H9 (cell line): ENCODE measurements at regions not wholly inside any gene's neighbourhood (a gene's known extent, or its start where the extent isn't known, plus 50 kb on each side); places are given as distances from the start of the nearest gene placed in this dataset.

Experiments
- DNase-seq: peaks from one replicate; pipeline ENCODE4 v3.0.0-alpha.2; 2017
- H2AFZ ChIP-seq: one replicate; pipeline ENCODE4 v1.6.1; 2013; ENCODE audit warnings: mild to moderate bottlenecking, low read length, control low read depth, moderate library complexity
- H2AK5ac ChIP-seq: 2 replicates; pipeline ENCODE4 v1.6.1; 2013; ENCODE audit warnings: low read length, control low read depth, mixed read lengths; ENCODE audit not compliant: insufficient read length
- H2BK120ac ChIP-seq: one replicate; pipeline ENCODE4 v1.6.1; 2013; ENCODE audit warnings: low read depth, mild to moderate bottlenecking, low read length, control low read depth, inconsistent platforms; ENCODE audit not compliant: poor library complexity, severe bottlenecking
- H2BK12ac ChIP-seq: 2 replicates; pipeline ENCODE4 v1.6.1; 2013; ENCODE audit warnings: low read length, control low read depth, mixed read lengths, low read depth; ENCODE audit not compliant: insufficient read length
- H2BK15ac ChIP-seq: 2 replicates; pipeline ENCODE4 v1.6.1; 2013; ENCODE audit warnings: low read depth, low read length, control low read depth
- H2BK20ac ChIP-seq: one replicate; pipeline ENCODE4 v1.6.1; 2013; ENCODE audit warnings: low read depth, mild to moderate bottlenecking, low read length, control low read depth, inconsistent platforms; ENCODE audit not compliant: poor library complexity, severe bottlenecking
- H2BK5ac ChIP-seq: 2 replicates; pipeline ENCODE4 v1.6.1; 2013; ENCODE audit warnings: low read length, control low read depth, mixed read lengths; ENCODE audit not compliant: insufficient read length
- H3K14ac ChIP-seq: 2 replicates; pipeline ENCODE4 v1.6.1; 2013; ENCODE audit warnings: low read length, control low read depth; ENCODE audit not compliant: insufficient read depth
- H3K18ac ChIP-seq: 2 replicates; pipeline ENCODE4 v1.6.1; 2013; ENCODE audit warnings: low read depth, mild to moderate bottlenecking, mixed read lengths, low read length, control low read depth; ENCODE audit not compliant: insufficient read length
- H3K23ac ChIP-seq: 2 replicates; pipeline ENCODE4 v1.6.1; 2013; ENCODE audit warnings: low read length, control low read depth, mixed read lengths, low read depth; ENCODE audit not compliant: insufficient read length
- H3K23me2 ChIP-seq: 2 replicates; pipeline ENCODE4 v1.6.1; 2013; ENCODE audit warnings: low read depth, mild to moderate bottlenecking, mixed read lengths, low read length, control low read depth; ENCODE audit not compliant: insufficient read length, poor library complexity, severe bottlenecking
- H3K27ac ChIP-seq: 2 replicates; pipeline ENCODE4 v1.5.1; 2013; ENCODE audit warnings: low read length, control low read depth, mixed read lengths, low read depth; ENCODE audit not compliant: insufficient read length
- H3K27me3 ChIP-seq: 2 replicates; pipeline ENCODE4 v1.6.1; 2013; ENCODE audit warnings: low read length, control low read depth, inconsistent platforms; ENCODE audit not compliant: insufficient read depth
- H3K4ac ChIP-seq: 2 replicates; pipeline ENCODE4 v1.6.1; 2013; ENCODE audit warnings: low read depth, mild to moderate bottlenecking, control low read depth, inconsistent platforms, low read length, moderate library complexity
- H3K4me1 ChIP-seq: 2 replicates; pipeline ENCODE4 v1.6.1; 2013; ENCODE audit warnings: low read length, control low read depth, inconsistent platforms; ENCODE audit not compliant: insufficient read depth
- H3K4me2 ChIP-seq: 2 replicates; pipeline ENCODE4 v1.6.1; 2013; ENCODE audit warnings: low read length, control low read depth, mixed read lengths; ENCODE audit not compliant: insufficient read length, insufficient read depth
- H3K56ac ChIP-seq: 2 replicates; pipeline ENCODE4 v1.6.1; 2013; ENCODE audit warnings: low read depth, mild to moderate bottlenecking, mixed read lengths, low read length, control low read depth; ENCODE audit not compliant: insufficient read length
- H3K79me1 ChIP-seq: 2 replicates; pipeline ENCODE4 v1.6.1; 2013; ENCODE audit warnings: low read depth, mild to moderate bottlenecking, moderate library complexity, low read length, control low read depth, inconsistent platforms; ENCODE audit not compliant: insufficient read depth, poor library complexity, severe bottlenecking
- H3K79me2 ChIP-seq: 2 replicates; pipeline ENCODE4 v1.6.1; 2013; ENCODE audit warnings: low read length, control low read depth, inconsistent platforms; ENCODE audit not compliant: insufficient read depth
- H3K9ac ChIP-seq: 2 replicates; pipeline ENCODE4 v1.6.1; 2013; ENCODE audit warnings: low read length, control low read depth, mixed read lengths; ENCODE audit not compliant: insufficient read length; ENCODE audit errors: extremely low read depth
- H3K9me3 ChIP-seq: one replicate; pipeline ENCODE4 v1.6.1; 2013; ENCODE audit warnings: low read depth, low read length, inconsistent platforms; ENCODE audit not compliant: control insufficient read depth
- H3T11ph ChIP-seq: one replicate; pipeline ENCODE4 v1.6.1; 2013; ENCODE audit warnings: mild to moderate bottlenecking, low read length, control low read depth, inconsistent platforms
- H4K20me1 ChIP-seq: one replicate; pipeline ENCODE4 v1.6.1; 2013; ENCODE audit not compliant: control insufficient read depth, insufficient read length, insufficient read depth
- H4K5ac ChIP-seq: 2 replicates; pipeline ENCODE4 v1.6.1; 2013; ENCODE audit warnings: low read depth, mild to moderate bottlenecking, mixed read lengths, low read length, control low read depth; ENCODE audit not compliant: insufficient read length
- H4K8ac ChIP-seq: replicated peaks from 2 replicates; pipeline ENCODE4 v1.6.1; 2013; ENCODE audit warnings: low read length, control low read depth, mixed read lengths, low read depth; ENCODE audit not compliant: insufficient read length
- H4K91ac ChIP-seq: 2 replicates; pipeline ENCODE4 v1.6.1; 2013; ENCODE audit warnings: low read depth, mild to moderate bottlenecking, moderate library complexity, mixed read lengths, low read length, control low read depth; ENCODE audit not compliant: insufficient read length
- H3K27ac Mint-ChIP-seq, 3 experiments: 2 replicates in 2 of 3; 3 replicates in 1 of 3; pipeline ENCODE4 v1.8.0; 2020 to 2021; ENCODE audit warnings: mixed read lengths in 3 of 3, mild to moderate bottlenecking in 1 of 3, moderate library complexity in 1 of 3
- H3K27me3 Mint-ChIP-seq: 2 replicates; pipeline ENCODE4 v1.8.0; 2021; ENCODE audit warnings: low read depth, mild to moderate bottlenecking, moderate library complexity, mixed read lengths
- H3K36me3 Mint-ChIP-seq, 3 experiments: 2 replicates in 2 of 3; 3 replicates in 1 of 3; pipeline ENCODE4 v1.8.0; 2020 to 2021; ENCODE audit warnings: low read depth in 3 of 3, mixed read lengths in 3 of 3; ENCODE audit not compliant: insufficient read depth in 1 of 3
- H3K4me1 Mint-ChIP-seq, 2 experiments: 2 replicates each; pipeline ENCODE4 v1.8.0; 2020; ENCODE audit warnings: mixed read lengths in 2 of 2
- H3K4me3 Mint-ChIP-seq, 2 experiments: 2 replicates in 1 of 2; 3 replicates in 1 of 2; pipeline ENCODE4 v1.8.0; 2020 to 2021; ENCODE audit warnings: mild to moderate bottlenecking in 2 of 2, mixed read lengths in 2 of 2, moderate library complexity in 1 of 2
- H3K9me3 Mint-ChIP-seq, 2 experiments: 2 replicates in 1 of 2; 3 replicates in 1 of 2; pipeline ENCODE4 v1.8.0; 2020; ENCODE audit warnings: mild to moderate bottlenecking in 2 of 2, mixed read lengths in 2 of 2, moderate library complexity in 1 of 2
- whole genome bisulfite sequencing: extraction: QIAGEN DNeasy Blood & Tissue Kit; methylation state at CpG from one replicate; pipeline ENCODE4 v1.1.7; 2013; ENCODE audit warnings: missing lambda C conversion rate, low lambda C conversion rate, mixed read lengths; ENCODE audit not compliant: insufficient read length; ENCODE audit errors: extremely low coverage; 5-methylcytosine and 5-hydroxymethylcytosine counted together
- TF ChIP-seq, protein P1 (sequence below): fragments of 200-600 bp; sonication (generic); conservative IDR thresholded peaks from 3 replicates; pipeline ENCODE4 v1.8.0; 2021; ENCODE audit warnings: antibody characterized with exemption, mild to moderate bottlenecking

DNA sequence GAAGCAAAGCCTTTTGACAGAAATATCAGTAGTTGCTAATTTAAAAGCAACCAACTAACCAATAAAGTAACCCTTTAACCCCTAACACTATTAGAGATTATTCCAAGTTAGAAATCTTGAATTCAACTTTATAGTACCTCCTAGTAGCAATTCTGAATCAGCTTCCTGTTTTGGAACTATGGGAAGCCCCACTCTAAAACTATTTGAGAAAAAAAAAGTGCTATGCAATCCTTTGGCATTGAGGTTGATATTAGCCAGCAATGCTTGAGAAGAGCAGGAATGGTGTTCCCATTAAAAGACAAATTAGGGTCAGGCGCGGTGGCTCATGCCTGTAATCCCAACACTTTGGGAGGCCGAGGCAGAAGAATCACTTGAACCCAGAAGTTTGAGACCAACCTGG is 306.2 kb upstream of the ZFP64 start:
- Histone ChIP-seq H3T11ph (no peak overlapping the region), H2AK5ac (no peak overlapping the region), H4K20me1 (no peaks in the 10 kb centered on the region), H3K56ac (no peak overlapping the region), H3K79me1 (no peaks in the 10 kb centered on the region), H2BK20ac (no peak overlapping the region), H3K27me3 (no peaks in the 10 kb centered on the region), H3K27ac (no peak overlapping the region), H4K8ac (no peak overlapping the region), H3K9me3 (no peaks in the 10 kb centered on the region), H3K23me2 (no peaks in the 10 kb centered on the region), H2BK12ac (no peak overlapping the region), H2BK15ac (no peak overlapping the region), H2BK120ac (no peak overlapping the region), H2AFZ (no peak overlapping the region), H3K9ac (no peak overlapping the region), H4K91ac (no peak overlapping the region), H3K4ac (no peak overlapping the region), H3K4me2 (no peak overlapping the region), H4K5ac (no peak overlapping the region), H2BK5ac (no peak overlapping the region), H3K4me1 (peaks cover 8% of the 10 kb centered on the region; the same call in 1 of the 2 replicates), H3K79me2 (no peaks in the 10 kb centered on the region), H3K18ac (no peak overlapping the region), H3K23ac (no peak overlapping the region), H3K14ac (no peak overlapping the region)
- peaks cover 1% of the 10 kb centered on the region; the same call in 1 of the 2 replicates for H3K27me3 Mint-ChIP-seq
- DNase-seq: no peak
- peaks cover 31 to 34% of the 10 kb centered on the region in 2 experiments for H3K4me1 Mint-ChIP-seq
- TF ChIP-seq, protein P1, sequence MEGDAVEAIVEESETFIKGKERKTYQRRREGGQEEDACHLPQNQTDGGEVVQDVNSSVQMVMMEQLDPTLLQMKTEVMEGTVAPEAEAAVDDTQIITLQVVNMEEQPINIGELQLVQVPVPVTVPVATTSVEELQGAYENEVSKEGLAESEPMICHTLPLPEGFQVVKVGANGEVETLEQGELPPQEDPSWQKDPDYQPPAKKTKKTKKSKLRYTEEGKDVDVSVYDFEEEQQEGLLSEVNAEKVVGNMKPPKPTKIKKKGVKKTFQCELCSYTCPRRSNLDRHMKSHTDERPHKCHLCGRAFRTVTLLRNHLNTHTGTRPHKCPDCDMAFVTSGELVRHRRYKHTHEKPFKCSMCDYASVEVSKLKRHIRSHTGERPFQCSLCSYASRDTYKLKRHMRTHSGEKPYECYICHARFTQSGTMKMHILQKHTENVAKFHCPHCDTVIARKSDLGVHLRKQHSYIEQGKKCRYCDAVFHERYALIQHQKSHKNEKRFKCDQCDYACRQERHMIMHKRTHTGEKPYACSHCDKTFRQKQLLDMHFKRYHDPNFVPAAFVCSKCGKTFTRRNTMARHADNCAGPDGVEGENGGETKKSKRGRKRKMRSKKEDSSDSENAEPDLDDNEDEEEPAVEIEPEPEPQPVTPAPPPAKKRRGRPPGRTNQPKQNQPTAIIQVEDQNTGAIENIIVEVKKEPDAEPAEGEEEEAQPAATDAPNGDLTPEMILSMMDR: no peak
- no peaks in the 10 kb centered on the region for H3K9me3 Mint-ChIP-seq
- no peaks in the 10 kb centered on the region for H3K36me3 Mint-ChIP-seq
- WGBS: no CpG with 5 or more reads among the region's 3 CpGs
- H3K27ac Mint-ChIP-seq: no peak overlapping the region
- H3K4me3 Mint-ChIP-seq: no peak overlapping the region
